GM12878 (cell line): ENCODE measurements at regions not wholly inside any gene's neighbourhood (a gene's known extent, or its start where the extent isn't known, plus 50 kb on each side); places are given as distances from the start of the nearest gene placed in this dataset.

ENCODE experiments used
- ATAC-seq: fragments of 200-7000 bp; cut with Tn5 transposase; 3 replicates; pipeline ENCODE4 v1.9.1; 2020; ENCODE audit warnings: mild to moderate bottlenecking, moderate library complexity
- BruUV-seq: library from RNA; stranded (reverse); fragments of 400-500 nt; replicated peaks from 2 replicates; lab custom pipeline; 2021; lab: Mats Ljungman, UMichigan
- CTCF ChIA-PET: fragments of 300-600 bp; sonication (Branson Sonifier 250); formaldehyde crosslinking; extraction: SDS; loops from one replicate; lab custom pipeline; 2021; ENCODE audit warnings: inconsistent platforms; lab: Yijun Ruan, JAX
- POLR2A ChIA-PET: fragments of 350-600 bp; formaldehyde crosslinking; extraction: SDS; loops from one replicate; lab custom pipeline; 2021; ENCODE audit warnings: inconsistent platforms; lab: Charles Lee
- RAD21 ChIA-PET: fragments of 300-600 bp; sonication (Branson Sonifier 250); formaldehyde crosslinking; loops from one replicate; lab custom pipeline; 2023; ENCODE audit warnings: antibody characterized with exemption; ENCODE audit not compliant: unreplicated experiment; lab: Charles Lee
- SMC1A ChIA-PET: fragments of 300-600 bp; sonication (Branson Sonifier 250); formaldehyde crosslinking; loops from one replicate; lab custom pipeline; 2023; ENCODE audit not compliant: unreplicated experiment, uncharacterized antibody; lab: Charles Lee
- DNase-seq: peaks from one replicate; pipeline ENCODE4 v3.0.0-alpha.2; 2011; ENCODE audit warnings: low read depth, low spot score
- FAIRE-seq: peaks from 3 replicates; lab custom pipeline; 2011; peaks lifted over from hg19 to GRCh38; lab: Jason Lieb, UNC
- H2AFZ ChIP-seq: 2 replicates; pipeline ENCODE4 v1.6.0; 2011; ENCODE audit warnings: low read depth, low read length, control low read depth; ENCODE audit not compliant: control insufficient read depth
- H3K27ac ChIP-seq: 2 replicates; pipeline ENCODE4 v1.5.1; 2011; ENCODE audit warnings: control low read depth; ENCODE audit not compliant: control insufficient read depth, insufficient read depth
- H3K27me3 ChIP-seq, 2 experiments: replicated peaks in 1 of 2; 2 replicates each; pipeline versions ENCODE4 v1.6.0 to v1.6.1; 2011; ENCODE audit warnings: low read length in 1 of 2; ENCODE audit not compliant: control insufficient read depth in 2 of 2, insufficient read depth in 2 of 2
- H3K36me3 ChIP-seq, 2 experiments: 2 replicates each; pipeline ENCODE4 v1.5.1; 2011; ENCODE audit warnings: low read length in 1 of 2; ENCODE audit not compliant: control insufficient read depth in 2 of 2, insufficient read depth in 2 of 2
- H3K4me1 ChIP-seq: 2 replicates; pipeline ENCODE4 v1.6.1; 2011; ENCODE audit warnings: mild to moderate bottlenecking, low read length, moderate library complexity, mixed read lengths; ENCODE audit not compliant: control insufficient read depth, insufficient read depth
- H3K4me2 ChIP-seq: 2 replicates; pipeline ENCODE4 v1.6.0; 2011; ENCODE audit warnings: control low read depth; ENCODE audit not compliant: control insufficient read depth, insufficient read depth
- H3K4me3 ChIP-seq: fragments of 200-600 bp; sonication (generic); 2 replicates; pipeline ENCODE4 v1.5.1; 2016
- H3K79me2 ChIP-seq: 2 replicates; pipeline ENCODE4 v1.6.0; 2011; ENCODE audit warnings: low read length; ENCODE audit not compliant: control insufficient read depth, insufficient read depth
- H3K9ac ChIP-seq: 2 replicates; pipeline ENCODE4 v1.8.0; 2011; ENCODE audit warnings: low read length, control low read depth, mixed read lengths; ENCODE audit not compliant: control insufficient read depth, insufficient read depth
- H3K9me3 ChIP-seq: replicated peaks from 3 replicates; pipeline ENCODE4 v1.5.1; 2011; ENCODE audit warnings: mild to moderate bottlenecking, low read length; ENCODE audit not compliant: control insufficient read depth, insufficient read depth
- H4K20me1 ChIP-seq: 2 replicates; pipeline ENCODE4 v1.6.0; 2011; ENCODE audit not compliant: control insufficient read depth, insufficient read depth
- RAD21 ChIP-seq: IDR thresholded peaks from 2 replicates; pipeline ENCODE4 v1.6.1; 2011; ENCODE audit warnings: mild to moderate bottlenecking, low read depth, low read length, moderate library complexity; ENCODE audit not compliant: insufficient read depth
- SPI1 ChIP-seq: IDR thresholded peaks from 2 replicates; pipeline ENCODE4 v1.6.1; 2011; ENCODE audit warnings: low read depth, mild to moderate bottlenecking, low read length, moderate library complexity, borderline replicate concordance; ENCODE audit not compliant: insufficient read depth
- STAT3 ChIP-seq: IDR thresholded peaks from 2 replicates; pipeline ENCODE4 v1.6.1; 2011; ENCODE audit warnings: low read depth, low read length, improper control_type of control experiment
- TCF12 ChIP-seq: IDR thresholded peaks from 2 replicates; pipeline ENCODE4 v1.6.1; 2011; ENCODE audit warnings: low read depth, mild to moderate bottlenecking, low read length
- WGBS: methylation state at CpG from one replicate; pipeline ENCODE4 v1.1.6; 2016; ENCODE audit warnings: low lambda C conversion rate; ENCODE audit not compliant: insufficient replicate concordance, insufficient coverage; ENCODE audit errors: missing lambda C conversion rate; 5-methylcytosine and 5-hydroxymethylcytosine counted together
- in situ Hi-C: fragments of 300-500 bp; cut with MboI; formaldehyde crosslinking; loops from 9 replicates; pipeline ENCODE4 v1.14.3; 2018; ENCODE audit warnings: mixed read lengths
- intact Hi-C: fragments of 100-400 bp; cut with micrococcal nuclease; formaldehyde crosslinking; loops from one replicate; pipeline ENCODE4 v1.14.2; 2022; ENCODE audit not compliant: unreplicated experiment
- TF ChIP-seq, protein P1 (sequence below): IDR thresholded peaks from 2 replicates; pipeline ENCODE4 v1.6.1; 2012; ENCODE audit warnings: improper control_type of control experiment, low read depth, low read length; ENCODE audit not compliant: insufficient replicate concordance

DNA sequence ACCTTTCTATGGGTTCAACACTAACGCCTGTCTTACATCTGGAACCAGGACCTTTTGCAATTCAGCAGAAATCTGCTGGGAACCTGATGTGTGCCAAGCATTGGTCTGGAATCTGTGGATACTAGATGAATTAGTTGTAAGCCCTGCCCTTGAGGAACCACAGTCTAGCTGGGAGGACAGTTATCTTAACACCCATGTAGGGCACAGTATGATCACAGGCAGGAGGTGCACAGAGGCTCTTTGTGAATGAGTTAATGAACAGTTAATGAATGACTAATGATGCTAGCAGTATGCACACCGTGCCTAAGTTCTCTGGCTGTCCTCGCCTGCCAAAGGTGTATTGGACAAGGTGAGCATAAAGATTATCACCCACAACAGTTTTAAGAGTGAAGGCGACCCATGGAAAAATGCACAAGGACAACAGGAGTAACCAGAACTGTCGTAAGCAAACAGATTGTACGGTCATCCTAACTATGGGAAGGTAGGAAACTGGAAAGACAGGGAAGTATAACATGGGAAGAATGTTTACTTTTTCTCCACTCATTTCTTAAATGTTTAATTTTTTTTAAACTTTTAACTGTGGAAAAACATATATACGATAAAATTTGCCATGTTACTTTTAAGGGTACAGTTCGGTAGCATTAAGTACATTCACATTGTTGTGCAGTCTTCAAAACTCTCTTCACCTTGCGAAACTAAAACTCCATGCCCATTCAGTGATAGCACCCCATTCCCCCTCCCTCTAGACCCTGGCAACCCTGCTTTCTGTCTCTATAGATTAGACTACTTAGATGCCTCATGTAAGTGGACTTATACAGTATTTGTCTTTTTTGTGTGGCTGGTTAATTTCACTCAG lies 139.9 kb downstream of the CXCL12 start (continued):
- TF ChIP-seq, protein P1, sequence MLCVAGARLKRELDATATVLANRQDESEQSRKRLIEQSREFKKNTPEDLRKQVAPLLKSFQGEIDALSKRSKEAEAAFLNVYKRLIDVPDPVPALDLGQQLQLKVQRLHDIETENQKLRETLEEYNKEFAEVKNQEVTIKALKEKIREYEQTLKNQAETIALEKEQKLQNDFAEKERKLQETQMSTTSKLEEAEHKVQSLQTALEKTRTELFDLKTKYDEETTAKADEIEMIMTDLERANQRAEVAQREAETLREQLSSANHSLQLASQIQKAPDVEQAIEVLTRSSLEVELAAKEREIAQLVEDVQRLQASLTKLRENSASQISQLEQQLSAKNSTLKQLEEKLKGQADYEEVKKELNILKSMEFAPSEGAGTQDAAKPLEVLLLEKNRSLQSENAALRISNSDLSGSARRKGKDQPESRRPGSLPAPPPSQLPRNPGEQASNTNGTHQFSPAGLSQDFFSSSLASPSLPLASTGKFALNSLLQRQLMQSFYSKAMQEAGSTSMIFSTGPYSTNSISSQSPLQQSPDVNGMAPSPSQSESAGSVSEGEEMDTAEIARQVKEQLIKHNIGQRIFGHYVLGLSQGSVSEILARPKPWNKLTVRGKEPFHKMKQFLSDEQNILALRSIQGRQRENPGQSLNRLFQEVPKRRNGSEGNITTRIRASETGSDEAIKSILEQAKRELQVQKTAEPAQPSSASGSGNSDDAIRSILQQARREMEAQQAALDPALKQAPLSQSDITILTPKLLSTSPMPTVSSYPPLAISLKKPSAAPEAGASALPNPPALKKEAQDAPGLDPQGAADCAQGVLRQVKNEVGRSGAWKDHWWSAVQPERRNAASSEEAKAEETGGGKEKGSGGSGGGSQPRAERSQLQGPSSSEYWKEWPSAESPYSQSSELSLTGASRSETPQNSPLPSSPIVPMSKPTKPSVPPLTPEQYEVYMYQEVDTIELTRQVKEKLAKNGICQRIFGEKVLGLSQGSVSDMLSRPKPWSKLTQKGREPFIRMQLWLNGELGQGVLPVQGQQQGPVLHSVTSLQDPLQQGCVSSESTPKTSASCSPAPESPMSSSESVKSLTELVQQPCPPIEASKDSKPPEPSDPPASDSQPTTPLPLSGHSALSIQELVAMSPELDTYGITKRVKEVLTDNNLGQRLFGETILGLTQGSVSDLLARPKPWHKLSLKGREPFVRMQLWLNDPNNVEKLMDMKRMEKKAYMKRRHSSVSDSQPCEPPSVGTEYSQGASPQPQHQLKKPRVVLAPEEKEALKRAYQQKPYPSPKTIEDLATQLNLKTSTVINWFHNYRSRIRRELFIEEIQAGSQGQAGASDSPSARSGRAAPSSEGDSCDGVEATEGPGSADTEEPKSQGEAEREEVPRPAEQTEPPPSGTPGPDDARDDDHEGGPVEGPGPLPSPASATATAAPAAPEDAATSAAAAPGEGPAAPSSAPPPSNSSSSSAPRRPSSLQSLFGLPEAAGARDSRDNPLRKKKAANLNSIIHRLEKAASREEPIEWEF = no peak
- TF ChIP-seq STAT3 (no peak), TCF12 (no peak)

DNA sequence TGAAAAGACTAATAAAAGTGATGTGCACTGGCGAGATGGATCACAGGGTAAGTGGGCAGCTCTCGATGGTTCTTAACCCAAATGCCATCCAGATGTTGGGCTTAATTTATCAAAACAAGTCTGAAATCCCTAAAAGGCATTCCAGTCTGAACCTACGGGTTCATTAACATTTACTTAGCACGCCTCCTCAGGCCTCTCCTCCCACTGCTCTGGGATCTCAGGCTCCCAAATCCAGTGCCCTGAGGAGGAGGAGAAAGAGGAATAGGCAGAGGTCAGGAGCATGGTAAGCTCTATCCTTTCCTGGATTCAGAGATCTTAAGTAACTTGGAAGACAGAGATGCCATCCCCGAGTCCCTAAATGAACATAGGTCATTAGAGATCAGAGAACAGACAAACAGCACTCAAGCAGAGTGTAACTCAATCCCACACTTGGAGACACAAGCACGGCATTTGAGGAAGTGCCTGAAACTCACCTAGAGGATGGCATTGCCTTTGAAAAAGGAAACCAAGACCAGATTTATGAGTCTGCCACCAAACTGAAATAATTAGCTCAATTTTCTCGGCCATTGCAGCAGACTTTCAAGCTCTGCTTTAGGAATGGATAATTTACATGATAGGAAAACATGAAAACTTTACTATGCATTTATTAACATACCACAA lies 140.9 kb downstream of the CXCL12 start:
- H3K4me2 ChIP-seq = no peak overlapping the region
- FAIRE-seq (no peak), ATAC-seq (no peak), DNase-seq (no peak)
- no TSS peak for BruUV-seq
- no peak overlapping the region for H2AFZ ChIP-seq
- SMC1A ChIA-PET = interaction anchor here (0.7 to 1.0 kb wide), 2 partner anchors 19 to 544 kb away, joined by 4 read pairs; no protein-coding TSS in a partner anchor
- TF ChIP-seq SPI1 = peak; percentile 22; the same call in 1 of the 2 replicates
- no peak for TF ChIP-seq RAD21
- RAD21 ChIA-PET = no interaction called here
- WGBS = 49% methylated on average over 7 of the region's 7 CpGs
- no peaks in the 10 kb centered on the region for H3K4me1 ChIP-seq
- intact Hi-C loops = no loop called here
- H3K79me2 ChIP-seq = no peaks in the 10 kb centered on the region
- no peak overlapping the region for H3K9ac ChIP-seq
- no peak overlapping the region for H3K27ac ChIP-seq
- in situ Hi-C loops = no loop called here
- no peak overlapping the region for H3K4me3 ChIP-seq
- CTCF ChIA-PET = no interaction called here
- POLR2A ChIA-PET = no interaction called here
- H4K20me1 ChIP-seq = no peaks in the 10 kb centered on the region
- no peaks in the 10 kb centered on the region for H3K27me3 ChIP-seq
- peaks cover 2% of the 10 kb centered on the region; the same call in 1 of the 3 replicates for H3K9me3 ChIP-seq
- H3K36me3 ChIP-seq = no peaks in the 10 kb centered on the region
